H1 (cell line): ENCODE measurements at regions not wholly inside any gene's neighbourhood (a gene's known extent, or its start where the extent isn't known, plus 50 kb on each side); places are given as distances from the start of the nearest gene placed in this dataset.

ENCODE experiments used
- SP2 ChIP-seq: IDR thresholded peaks from 2 replicates; pipeline ENCODE4 v1.6.1; 2012; ENCODE audit warnings: mild to moderate bottlenecking, low read length, inconsistent platforms
- SRF ChIP-seq: IDR thresholded peaks from 2 replicates; pipeline ENCODE4 v1.6.1; 2011; ENCODE audit warnings: mild to moderate bottlenecking, low read depth, low read length, moderate library complexity
- YY1 ChIP-seq: IDR thresholded peaks from 2 replicates; pipeline ENCODE4 v1.6.1; 2011; ENCODE audit warnings: low read depth, mild to moderate bottlenecking, low read length

DNA sequence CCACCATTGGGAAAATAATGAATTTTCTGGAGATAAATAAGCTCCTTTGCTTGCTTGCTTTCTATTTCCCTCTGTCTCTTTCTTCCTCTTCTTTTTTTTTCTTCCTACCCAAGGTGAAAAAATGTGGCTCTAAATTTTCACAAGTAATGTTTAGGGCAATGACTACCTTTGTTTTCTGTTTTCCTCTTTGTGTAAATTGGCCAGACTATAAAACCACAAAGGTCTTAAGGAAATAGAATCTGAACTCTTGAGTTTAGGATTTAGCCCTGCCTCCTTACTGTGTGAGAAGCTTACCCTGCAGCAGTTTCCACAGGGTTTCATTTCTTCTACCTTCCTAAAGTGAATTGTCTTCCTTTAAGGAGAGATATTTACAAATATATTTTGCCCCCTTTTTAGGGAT is 330.4 kb downstream of the ARL4A start (continued):
- TF ChIP-seq SP2 = no peak
- no peak for TF ChIP-seq YY1
- TF ChIP-seq SRF = no peak
